HepG2 (cell line): ENCODE measurements at regions not wholly inside any gene's neighbourhood (a gene's known extent, or its start where the extent isn't known, plus 50 kb on each side); places are given as distances from the start of the nearest gene placed in this dataset.
"Not testable (repeated sequence)": the region's sequence is repeated elsewhere in the genome, so short reads cannot be mapped to it uniquely, and the experiment has no call there.

Source experiments
- CHD2 ChIP-seq: IDR thresholded peaks from 2 replicates; pipeline ENCODE4 v1.6.1; 2011; ENCODE audit warnings: low read depth, low read length, improper control_type of control experiment
- LCORL ChIP-seq, 2 experiments: fragments of 450-650 bp in 1 of 2; sonication (generic) in 1 of 2; formaldehyde crosslinking in 1 of 2; IDR thresholded peaks; 2 replicates each; pipeline versions ENCODE4 v1.5.0 to v1.6.1; 2017 to 2020; ENCODE audit warnings: antibody characterized with exemption in 1 of 2, missing genetic modification reagents in 1 of 2
- MEF2D ChIP-seq: sonication (generic); formaldehyde crosslinking; IDR thresholded peaks from 2 replicates; pipeline ENCODE4 v1.5.1; 2020; ENCODE audit warnings: mild to moderate bottlenecking, missing genetic modification reagents
- POLR2AphosphoS5 ChIP-seq: IDR thresholded peaks from 2 replicates; pipeline ENCODE4 v1.6.1; 2012; ENCODE audit warnings: low read depth, low read length
- SMAD3 ChIP-seq: sonication (generic); formaldehyde crosslinking; IDR thresholded peaks from 2 replicates; pipeline ENCODE4 v1.4.0; 2020; ENCODE audit warnings: missing genetic modification reagents
- SP1 ChIP-seq, 2 experiments: fragments of 450-650 bp in 1 of 2; sonication (generic) in 1 of 2; formaldehyde crosslinking in 1 of 2; IDR thresholded peaks; 2 replicates each; pipeline versions ENCODE4 v1.4.0 to v1.6.1; 2016 to 2020; ENCODE audit warnings: missing genetic modification reagents in 1 of 2
- TCF7L2 ChIP-seq: IDR thresholded peaks from 2 replicates; pipeline ENCODE4 v1.6.1; 2011; ENCODE audit warnings: mild to moderate bottlenecking, low read depth, low read length, moderate library complexity
- ZNF496 ChIP-seq: sonication (generic); formaldehyde crosslinking; IDR thresholded peaks from 2 replicates; pipeline ENCODE4 v1.8.1; 2023; ENCODE audit warnings: mild to moderate bottlenecking, moderate library complexity, missing genetic modification reagents; ENCODE audit not compliant: insufficient replicate concordance
- TF ChIP-seq, protein P1 (sequence below): sonication (generic); formaldehyde crosslinking; IDR thresholded peaks from 2 replicates; pipeline ENCODE4 v1.8.0; 2022; ENCODE audit warnings: low read depth, missing genetic modification reagents
- TF ChIP-seq, protein P2 (sequence below): sonication (generic); formaldehyde crosslinking; IDR thresholded peaks from 2 replicates; pipeline ENCODE4 v1.4.0; 2020; ENCODE audit warnings: missing genetic modification reagents

DNA sequence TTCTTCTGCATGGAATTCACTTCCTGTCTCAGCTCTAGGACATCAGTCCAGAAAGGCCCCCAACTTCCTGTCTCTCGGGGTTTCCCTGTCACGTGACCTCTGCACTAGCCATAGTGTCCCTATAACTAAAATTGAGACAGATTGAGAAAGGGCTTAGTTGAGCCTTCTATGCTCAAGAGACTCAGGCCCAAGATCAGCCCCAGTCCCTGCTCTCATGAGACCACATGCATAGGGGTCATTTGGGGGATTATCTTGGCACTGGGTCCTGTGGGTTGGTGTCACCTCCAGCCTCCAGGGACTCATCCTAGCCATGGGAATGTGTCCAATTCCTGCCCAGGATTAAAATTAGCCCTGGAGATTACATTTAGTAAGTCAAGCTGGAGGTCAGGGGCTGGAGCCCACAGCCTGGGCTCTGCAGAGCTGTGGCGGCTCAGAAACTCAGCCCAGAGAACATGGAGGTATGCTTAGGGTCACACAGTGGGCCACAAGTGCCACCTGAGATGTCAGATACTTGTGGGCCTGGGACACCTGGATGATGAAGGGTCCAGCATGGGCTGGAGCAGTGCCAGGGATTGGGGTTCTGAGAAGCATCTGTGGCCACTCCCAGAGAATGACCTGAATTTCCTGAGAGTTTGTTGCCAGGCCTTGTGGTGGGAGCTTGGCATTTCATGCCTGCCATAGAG is 174.3 kb upstream of the TPTE start:
- TF ChIP-seq MEF2D; TCF7L2; CHD2; SMAD3 (CRISPR knock-in tag); SP1 (IDR thresholded peaks at IDR 0.05); SP1 (CRISPR knock-in tag; IDR thresholded peaks at IDR 0.05); LCORL (IDR thresholded peaks at IDR 0.05); LCORL (CRISPR knock-in tag; IDR thresholded peaks at IDR 0.05); POLR2AphosphoS5; ZNF496: not testable (repeated sequence)
- TF ChIP-seq, protein P1, sequence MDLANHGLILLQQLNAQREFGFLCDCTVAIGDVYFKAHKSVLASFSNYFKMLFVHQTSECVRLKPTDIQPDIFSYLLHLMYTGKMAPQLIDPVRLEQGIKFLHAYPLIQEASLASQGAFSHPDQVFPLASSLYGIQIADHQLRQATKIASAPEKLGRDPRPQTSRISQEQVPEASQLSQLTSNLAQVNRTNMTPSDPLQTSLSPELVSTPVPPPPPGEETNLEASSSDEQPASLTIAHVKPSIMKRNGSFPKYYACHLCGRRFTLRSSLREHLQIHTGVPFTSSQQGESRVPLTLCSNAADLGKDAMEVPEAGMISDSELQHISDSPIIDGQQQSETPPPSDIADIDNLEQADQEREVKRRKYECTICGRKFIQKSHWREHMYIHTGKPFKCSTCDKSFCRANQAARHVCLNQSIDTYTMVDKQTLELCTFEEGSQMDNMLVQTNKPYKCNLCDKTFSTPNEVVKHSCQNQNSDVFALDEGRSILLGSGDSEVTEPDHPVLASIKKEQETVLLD (CRISPR knock-in tag), result not testable (repeated sequence)
- TF ChIP-seq, protein P2, sequence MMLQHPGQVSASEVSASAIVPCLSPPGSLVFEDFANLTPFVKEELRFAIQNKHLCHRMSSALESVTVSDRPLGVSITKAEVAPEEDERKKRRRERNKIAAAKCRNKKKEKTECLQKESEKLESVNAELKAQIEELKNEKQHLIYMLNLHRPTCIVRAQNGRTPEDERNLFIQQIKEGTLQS, result not testable (repeated sequence)
